HepG2 (cell line): ENCODE measurements at regions not wholly inside any gene's neighbourhood (a gene's known extent, or its start where the extent isn't known, plus 50 kb on each side); places are given as distances from the start of the nearest gene placed in this dataset.
A peak's percentile ranks its signal among the peaks of the same experiment; 100 is the strongest.

ENCODE experiments used
- AGO2 ChIP-seq: fragments of 200-400 bp; formaldehyde crosslinking; optimal IDR thresholded peaks from 2 replicates; pipeline ENCODE3; 2017; ENCODE audit warnings: mild to moderate bottlenecking, low read depth, low read length, moderate library complexity
- AKNA ChIP-seq: sonication (generic); formaldehyde crosslinking; IDR thresholded peaks from 2 replicates; pipeline ENCODE4 v1.4.0; 2020; ENCODE audit warnings: missing genetic modification reagents, borderline replicate concordance
- ARID5B ChIP-seq: IDR thresholded peaks from 2 replicates; pipeline ENCODE4 v1.4.0; 2020; ENCODE audit warnings: mild to moderate bottlenecking, missing genetic modification reagents
- ATF4 ChIP-seq, 2 experiments: fragments of 450-650 bp in 1 of 2; sonication (generic) in 1 of 2; formaldehyde crosslinking; IDR thresholded peaks; 2 replicates each; pipeline versions ENCODE4 v1.5.0 to v1.8.0; 2020 to 2022; ENCODE audit warnings: mild to moderate bottlenecking in 1 of 2, missing genetic modification reagents in 1 of 2
- CREM ChIP-seq, 2 experiments: sonication (generic) in 1 of 2; formaldehyde crosslinking in 1 of 2; IDR thresholded peaks; 2 replicates each; pipeline versions ENCODE4 v1.4.0 to v1.6.1; 2016 to 2020; ENCODE audit warnings: antibody characterized with exemption in 1 of 2, mild to moderate bottlenecking in 1 of 2, missing genetic modification reagents in 1 of 2
- FOXK1 ChIP-seq: sonication (generic); formaldehyde crosslinking; IDR thresholded peaks from 2 replicates; pipeline ENCODE4 v1.4.0; 2020; ENCODE audit warnings: low read depth, missing genetic modification reagents, borderline replicate concordance
- GTF2F1 ChIP-seq: fragments of 150-350 bp; IDR thresholded peaks from 2 replicates; pipeline ENCODE4 v1.6.1; 2014; ENCODE audit warnings: low read length
- ISL2 ChIP-seq: sonication (generic); formaldehyde crosslinking; IDR thresholded peaks from 2 replicates; pipeline ENCODE4 v1.5.0; 2020; ENCODE audit warnings: missing genetic modification reagents
- KDM1A ChIP-seq: IDR thresholded peaks from 2 replicates; pipeline ENCODE4 v1.6.1; 2016; ENCODE audit warnings: missing compliant biosample characterization
- MAFF ChIP-seq: IDR thresholded peaks from 2 replicates; pipeline ENCODE4 v1.6.1; 2011; ENCODE audit warnings: low read depth, low read length, improper control_type of control experiment
- MAZ ChIP-seq, 2 experiments: sonication (generic) in 1 of 2; formaldehyde crosslinking in 1 of 2; IDR thresholded peaks; 2 replicates each; pipeline versions ENCODE4 v1.5.0 to v1.6.1; 2012 to 2020; ENCODE audit warnings: low read depth in 2 of 2, mild to moderate bottlenecking in 2 of 2, borderline replicate concordance in 1 of 2, improper control_type of control experiment in 1 of 2, low read length in 1 of 2, missing genetic modification reagents in 1 of 2, moderate library complexity in 1 of 2
- RAD21 ChIP-seq: fragments of 450-650 bp; formaldehyde crosslinking; IDR thresholded peaks from 2 replicates; pipeline ENCODE4 v1.5.0; 2020; ENCODE audit warnings: mild to moderate bottlenecking
- TP53 ChIP-seq: sonication (generic); formaldehyde crosslinking; conservative IDR thresholded peaks from 2 replicates; pipeline ENCODE4 v1.4.0; 2020; ENCODE audit warnings: missing genetic modification reagents
- ZFP82 ChIP-seq: sonication (generic); formaldehyde crosslinking; IDR thresholded peaks from 2 replicates; pipeline ENCODE4 v1.5.1; 2020; ENCODE audit warnings: mild to moderate bottlenecking, missing genetic modification reagents, borderline replicate concordance
- ZNF691 ChIP-seq: sonication (generic); formaldehyde crosslinking; IDR thresholded peaks from 2 replicates; pipeline ENCODE4 v1.4.0; 2020; ENCODE audit warnings: missing genetic modification reagents, low read depth, mild to moderate bottlenecking, borderline replicate concordance
- ZNF792 ChIP-seq: IDR thresholded peaks from 2 replicates; pipeline ENCODE4 v1.6.1; 2016

GRCh38 chr20:9978397-9979004 is 56.3 kb upstream of the ANKEF1 start (continued):
- TF ChIP-seq ARID5B (CRISPR knock-in tag): peak; percentile 57; the same call in 1 of the 2 replicates
- 0 out of 4 replicates have a peak, but pooled peaks of 1 of the 2 experiments have one; percentile 30 for TF ChIP-seq ATF4 (CRISPR knock-in tag; IDR thresholded peaks at IDR 0.05)
- TF ChIP-seq TP53: 0 out of 2 replicates have a peak, but pooled peaks have one; percentile 17
- no peak for TF ChIP-seq AGO2
- TF ChIP-seq AKNA (CRISPR knock-in tag): no peak
- TF ChIP-seq KDM1A (CRISPR knock-in tag): no peak
- TF ChIP-seq CREM (IDR thresholded peaks at IDR 0.05): peak; percentile 48
- no peak for TF ChIP-seq CREM (CRISPR knock-in tag; IDR thresholded peaks at IDR 0.05)
- TF ChIP-seq ZNF792 (CRISPR knock-in tag): no peak
- TF ChIP-seq FOXK1 (CRISPR knock-in tag): peak; percentile 54; the same call in 1 of the 2 replicates
- TF ChIP-seq MAFF: 0 out of 2 replicates have a peak, but pooled peaks have one; percentile 27
- peak; percentile 92 for TF ChIP-seq RAD21
- TF ChIP-seq GTF2F1: no peak
- no peak for TF ChIP-seq MAZ (IDR thresholded peaks at IDR 0.05; ENCODE audit: borderline replicate concordance, low read depth, low read length)
- 0 out of 2 replicates have a peak, but pooled peaks have one; percentile 31 for TF ChIP-seq MAZ (CRISPR knock-in tag; IDR thresholded peaks at IDR 0.05; ENCODE audit: low read depth)
- TF ChIP-seq ZFP82 (CRISPR knock-in tag): no peak
- TF ChIP-seq ZNF691: no peak
- no peak for TF ChIP-seq ISL2
